K562 (cell line): ENCODE measurements at regions not wholly inside any gene's neighbourhood (a gene's known extent, or its start where the extent isn't known, plus 50 kb on each side); places are given as distances from the start of the nearest gene placed in this dataset.

Source experiments
- ATAC-seq: fragments of 200-7000 bp; cut with Tn5 transposase; 3 replicates; pipeline ENCODE4 v1.9.1; 2020; ENCODE audit warnings: moderate library complexity
- BruUV-seq: library from RNA; stranded (reverse); fragments of 400-500 nt; replicated peaks from 2 replicates; lab custom pipeline; 2021; lab: Mats Ljungman, UMichigan
- CTCF ChIA-PET: fragments of 300-600 bp; formaldehyde crosslinking; extraction: SDS; loops from one replicate; lab custom pipeline; 2021; ENCODE audit warnings: low intra/inter-chr PET ratio; lab: Yijun Ruan, JAX
- POLR2A ChIA-PET: fragments of 300-600, 350-650 bp; sonication (Branson Sonifier 250); formaldehyde crosslinking; extraction: SDS; loops from one replicate; lab custom pipeline; 2021; ENCODE audit warnings: antibody characterized with exemption, inconsistent platforms; lab: Yijun Ruan, JAX
- DNase-seq, 4 experiments: peaks; one replicate each; pipeline versions ENCODE4 v3.0.0 to v3.0.0-alpha.2; 2011 to 2018; ENCODE audit warnings: low spot score in 3 of 4, mixed read lengths in 3 of 4; ENCODE audit errors: extremely low read depth in 1 of 4
- FAIRE-seq: peaks from 2 replicates; lab custom pipeline; 2011; peaks lifted over from hg19 to GRCh38; lab: Jason Lieb, UNC
- H2AFZ ChIP-seq: 2 replicates; pipeline ENCODE4 v1.6.0; 2011; ENCODE audit warnings: low read depth, low read length, control low read depth, inconsistent platforms
- H3K27ac ChIP-seq: fragments of 200-600 bp; 3 replicates; pipeline ENCODE4 v1.8.0; 2011; ENCODE audit warnings: low read depth, mild to moderate bottlenecking, control low read depth, inconsistent platforms, low read length, moderate library complexity, mixed read lengths; ENCODE audit errors: extremely low read depth
- H3K27me3 ChIP-seq, 2 experiments: fragments of 300-600 bp in 1 of 2; 2 replicates in 1 of 2; 3 replicates in 1 of 2; pipeline versions ENCODE4 v1.6.0 to v1.8.0; 2011; ENCODE audit warnings: inconsistent platforms in 2 of 2, low read length in 2 of 2, mild to moderate bottlenecking in 1 of 2, mixed read lengths in 1 of 2, moderate library complexity in 1 of 2; ENCODE audit not compliant: control insufficient read depth in 2 of 2, insufficient read depth in 2 of 2
- H3K36me3 ChIP-seq: fragments of 300-600 bp; 3 replicates; pipeline ENCODE4 v1.8.0; 2011; ENCODE audit warnings: mild to moderate bottlenecking, low read length, inconsistent platforms; ENCODE audit not compliant: control insufficient read depth, insufficient read depth
- H3K4me1 ChIP-seq, 2 experiments: fragments of 200-600 bp in 1 of 2; replicated peaks in 1 of 2; 2 replicates in 1 of 2; 3 replicates in 1 of 2; pipeline versions ENCODE4 v1.5.1 to v1.8.0; 2011; ENCODE audit warnings: inconsistent platforms in 2 of 2, low read length in 2 of 2, mild to moderate bottlenecking in 1 of 2, mixed read lengths in 1 of 2, moderate library complexity in 1 of 2; ENCODE audit not compliant: control insufficient read depth in 2 of 2, insufficient read depth in 2 of 2
- H3K4me2 ChIP-seq: 2 replicates; pipeline ENCODE4 v1.6.1; 2011; ENCODE audit warnings: low read length, control low read depth, inconsistent platforms, mixed read lengths; ENCODE audit not compliant: insufficient read depth
- H3K4me3 ChIP-seq: fragments of 200-600 bp; sonication (generic), shearing (Covaris generic); 2 replicates; pipeline ENCODE4 v1.5.1; 2016; ENCODE audit warnings: control low read depth, inconsistent platforms
- H3K79me2 ChIP-seq: fragments of 200-600 bp; 3 replicates; pipeline ENCODE4 v1.8.0; 2011; ENCODE audit warnings: low read length, inconsistent platforms; ENCODE audit not compliant: control insufficient read depth, insufficient read depth
- H3K9ac ChIP-seq, 2 experiments: 2 replicates each; pipeline versions ENCODE4 v1.6.0 to v1.6.1; 2011; ENCODE audit warnings: low read depth in 2 of 2, low read length in 2 of 2, control low read depth in 1 of 2, inconsistent platforms in 1 of 2, mild to moderate bottlenecking in 1 of 2, mixed read lengths in 1 of 2; ENCODE audit not compliant: insufficient read depth in 1 of 2
- H3K9me1 ChIP-seq: one replicate; pipeline ENCODE4 v1.6.0; 2011; ENCODE audit warnings: inconsistent platforms, mild to moderate bottlenecking, low read length, moderate library complexity; ENCODE audit not compliant: control insufficient read depth, insufficient read depth
- H3K9me3 ChIP-seq: replicated peaks from 2 replicates; pipeline ENCODE4 v1.5.1; 2011; ENCODE audit warnings: low read depth, low read length, inconsistent platforms; ENCODE audit not compliant: control insufficient read depth, insufficient read depth
- H4K20me1 ChIP-seq: replicated peaks from 2 replicates; pipeline ENCODE4 v1.6.1; 2011; ENCODE audit warnings: low read length, inconsistent platforms, mixed read lengths; ENCODE audit not compliant: control insufficient read depth, insufficient read depth
- ARHGAP35 ChIP-seq: fragments of 450-650 bp; IDR thresholded peaks from 2 replicates; pipeline ENCODE4 v1.6.1; 2018; ENCODE audit not compliant: partially characterized antibody
- BCL6 ChIP-seq: fragments of 250-450 bp; sonication (Bioruptor Pico); IDR thresholded peaks from 2 replicates; pipeline ENCODE4 v1.4.0; 2020
- BRCA1 ChIP-seq, 2 experiments: fragments of 450-650 bp in 1 of 2; sonication (generic) in 1 of 2; formaldehyde crosslinking in 1 of 2; IDR thresholded peaks; 2 replicates each; pipeline versions ENCODE4 v1.5.0 to v1.6.1; 2017 to 2020; ENCODE audit warnings: mild to moderate bottlenecking in 1 of 2, missing genetic modification reagents in 1 of 2
- ETV1 ChIP-seq: fragments of 450-650 bp; conservative IDR thresholded peaks from 2 replicates; pipeline ENCODE4 v1.6.1; 2016; ENCODE audit warnings: missing genetic modification characterization, control low read depth, low read depth, missing compliant biosample characterization
- MAX ChIP-seq: sonication (generic); formaldehyde crosslinking; IDR thresholded peaks from 2 replicates; pipeline ENCODE4 v1.9.0; 2022; ENCODE audit warnings: mild to moderate bottlenecking, missing genetic modification reagents
- MCM7 ChIP-seq, 2 experiments: fragments of 450-650 bp; IDR thresholded peaks; 2 replicates each; pipeline ENCODE4 v1.6.1; 2016 to 2018
- NCOR1 ChIP-seq: fragments of 450-650 bp; IDR thresholded peaks from 2 replicates; pipeline ENCODE4 v1.6.1; 2016; ENCODE audit warnings: mild to moderate bottlenecking, moderate library complexity
- TCF7L2 ChIP-seq: fragments of 150-350 bp; IDR thresholded peaks from 2 replicates; pipeline ENCODE4 v1.6.1; 2016; ENCODE audit warnings: low read depth, mild to moderate bottlenecking, low read length, moderate library complexity
- ZBTB33 ChIP-seq: sonication (generic); formaldehyde crosslinking; IDR thresholded peaks from 2 replicates; pipeline ENCODE4 v1.8.1; 2023; ENCODE audit warnings: mild to moderate bottlenecking, missing genetic modification reagents
- ZBTB40 ChIP-seq, 2 experiments: fragments of 450-650 bp in 1 of 2; sonication (generic) in 1 of 2; formaldehyde crosslinking in 1 of 2; IDR thresholded peaks; 2 replicates each; pipeline versions ENCODE4 v1.7.1 to v1.9.0; 2016 to 2022; ENCODE audit warnings: inconsistent platforms in 1 of 2, mild to moderate bottlenecking in 1 of 2, missing genetic modification reagents in 1 of 2
- WGBS: fragments of 100-300 bp; shearing (Covaris generic); methylation state at CpG from one replicate; pipeline ENCODE4 v1.1.6; 2016; ENCODE audit warnings: low coverage, mixed read lengths; ENCODE audit not compliant: insufficient coverage; ENCODE audit errors: missing lambda C conversion rate; 5-methylcytosine and 5-hydroxymethylcytosine counted together
- in situ Hi-C: fragments of 300-500 bp; cut with MboI; formaldehyde crosslinking; loops from 4 replicates; pipeline ENCODE4 v1.15.0; 2018; ENCODE audit warnings: inconsistent platforms, mixed read lengths
- intact Hi-C: fragments of 100-400 bp; cut with micrococcal nuclease; formaldehyde crosslinking; loops from 2 replicates; pipeline ENCODE4 v1.14.2; 2022

- H3K27ac ChIP-seq: no peak overlapping the region
- H3K9me1 ChIP-seq: no peaks in the 10 kb centered on the region
- WGBS: 1% methylated on average over 9 of the region's 9 CpGs
- H3K9ac ChIP-seq: no peak overlapping the region
- H3K36me3 ChIP-seq: no peaks in the 10 kb centered on the region
- POLR2A ChIA-PET: no interaction called here
- no peak overlapping the region for H2AFZ ChIP-seq
- H3K4me2 ChIP-seq: no peak overlapping the region
- no peak overlapping the region for H3K4me3 ChIP-seq
- FAIRE-seq: no peak
- DNase-seq: no peak
- no peaks in the 10 kb centered on the region for H3K79me2 ChIP-seq
- no peaks in the 10 kb centered on the region for H3K4me1 ChIP-seq
- H3K9me3 ChIP-seq: no peaks in the 10 kb centered on the region; the same call in 1 of the 2 replicates
- ATAC-seq: no peak
- CTCF ChIA-PET: no interaction called here
- no TSS peak for BruUV-seq
- H4K20me1 ChIP-seq: 0 out of 2 replicates have a peak, but pooled peaks cover 3% of the 10 kb centered on the region
- intact Hi-C loops (no loop called here), in situ Hi-C loops (no loop called here)
- peaks cover 3 to 16% of the 10 kb centered on the region in 2 experiments; a peak in 3 of 5 replicates for H3K27me3 ChIP-seq
- TF ChIP-seq BRCA1 (IDR thresholded peaks at IDR 0.05) (no peak), BRCA1 (CRISPR knock-in tag; IDR thresholded peaks at IDR 0.05) (no peak), ZBTB40 (IDR thresholded peaks at IDR 0.05) (no peak), ZBTB40 (CRISPR knock-in tag; IDR thresholded peaks at IDR 0.05) (no peak), NCOR1 (no peak), MAX (CRISPR knock-in tag) (no peak), ARHGAP35 (no peak), ZBTB33 (no peak), TCF7L2 (no peak), MCM7 (IDR thresholded peaks at IDR 0.05) (no peak), BCL6 (no peak), ETV1 (tag) (no peak)
These were observed 107.3 kb upstream of the MYCN start for GRCh38 chr2:15832849-15833680.
